D721Med (cell line): ENCODE measurements at regions not wholly inside any gene's neighbourhood (a gene's known extent, or its start where the extent isn't known, plus 50 kb on each side); places are given as distances from the start of the nearest gene placed in this dataset.

Experiments used
- DNase-seq: peaks from one replicate; pipeline ENCODE4 v3.0.0; 2011; ENCODE audit warnings: low spot score; ENCODE audit not compliant: insufficient read length
- FAIRE-seq: peaks from 2 replicates; lab custom pipeline; 2011; peaks lifted over from hg19 to GRCh38; lab: Jason Lieb, UNC
- TF ChIP-seq, protein P1 (sequence below): IDR thresholded peaks from 2 replicates; pipeline ENCODE4 v1.5.1; 2012; ENCODE audit warnings: mild to moderate bottlenecking, control low read depth; ENCODE audit not compliant: insufficient read depth; ENCODE audit errors: missing control alignments

- TF ChIP-seq, protein P1, sequence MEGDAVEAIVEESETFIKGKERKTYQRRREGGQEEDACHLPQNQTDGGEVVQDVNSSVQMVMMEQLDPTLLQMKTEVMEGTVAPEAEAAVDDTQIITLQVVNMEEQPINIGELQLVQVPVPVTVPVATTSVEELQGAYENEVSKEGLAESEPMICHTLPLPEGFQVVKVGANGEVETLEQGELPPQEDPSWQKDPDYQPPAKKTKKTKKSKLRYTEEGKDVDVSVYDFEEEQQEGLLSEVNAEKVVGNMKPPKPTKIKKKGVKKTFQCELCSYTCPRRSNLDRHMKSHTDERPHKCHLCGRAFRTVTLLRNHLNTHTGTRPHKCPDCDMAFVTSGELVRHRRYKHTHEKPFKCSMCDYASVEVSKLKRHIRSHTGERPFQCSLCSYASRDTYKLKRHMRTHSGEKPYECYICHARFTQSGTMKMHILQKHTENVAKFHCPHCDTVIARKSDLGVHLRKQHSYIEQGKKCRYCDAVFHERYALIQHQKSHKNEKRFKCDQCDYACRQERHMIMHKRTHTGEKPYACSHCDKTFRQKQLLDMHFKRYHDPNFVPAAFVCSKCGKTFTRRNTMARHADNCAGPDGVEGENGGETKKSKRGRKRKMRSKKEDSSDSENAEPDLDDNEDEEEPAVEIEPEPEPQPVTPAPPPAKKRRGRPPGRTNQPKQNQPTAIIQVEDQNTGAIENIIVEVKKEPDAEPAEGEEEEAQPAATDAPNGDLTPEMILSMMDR = no peak
- FAIRE-seq (peak; percentile 80), DNase-seq (peak; percentile 27)
Observed at GRCh38 chr4:123893011-123893981, 496.7 kb downstream of the SPRY1 start.

DNA sequence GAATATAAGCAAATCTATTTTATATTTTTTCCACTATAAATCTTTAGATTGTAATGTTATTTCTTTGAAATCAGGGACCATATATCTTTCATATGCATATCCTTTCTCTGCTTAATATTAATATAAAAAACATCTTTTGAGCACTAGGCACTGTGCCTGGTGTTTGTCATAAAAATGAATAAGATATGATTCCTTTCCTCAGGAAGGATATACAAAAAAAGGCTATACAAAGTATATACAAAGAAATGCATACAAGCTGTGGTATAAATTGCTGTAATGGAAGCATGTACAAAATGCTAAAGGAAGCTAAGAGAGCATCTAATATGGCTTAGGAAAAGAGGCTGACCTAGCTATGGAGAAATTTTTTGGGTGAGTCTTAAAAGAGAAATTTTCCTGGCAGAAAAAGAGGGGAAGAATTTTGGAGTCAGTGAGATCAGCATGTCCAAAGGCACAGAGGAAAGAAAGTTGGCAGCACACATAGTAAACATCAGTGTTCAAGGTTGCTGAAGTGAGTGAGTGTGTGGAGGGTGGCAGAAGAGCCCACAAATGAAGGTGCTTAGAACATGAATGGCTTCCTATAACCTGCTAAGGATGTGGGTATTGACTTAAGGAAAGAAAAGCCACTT lies 500.0 kb downstream of the SPRY1 start:
- FAIRE-seq (no peak), DNase-seq (no peak)
- TF ChIP-seq, protein P1 = no peak

DNA sequence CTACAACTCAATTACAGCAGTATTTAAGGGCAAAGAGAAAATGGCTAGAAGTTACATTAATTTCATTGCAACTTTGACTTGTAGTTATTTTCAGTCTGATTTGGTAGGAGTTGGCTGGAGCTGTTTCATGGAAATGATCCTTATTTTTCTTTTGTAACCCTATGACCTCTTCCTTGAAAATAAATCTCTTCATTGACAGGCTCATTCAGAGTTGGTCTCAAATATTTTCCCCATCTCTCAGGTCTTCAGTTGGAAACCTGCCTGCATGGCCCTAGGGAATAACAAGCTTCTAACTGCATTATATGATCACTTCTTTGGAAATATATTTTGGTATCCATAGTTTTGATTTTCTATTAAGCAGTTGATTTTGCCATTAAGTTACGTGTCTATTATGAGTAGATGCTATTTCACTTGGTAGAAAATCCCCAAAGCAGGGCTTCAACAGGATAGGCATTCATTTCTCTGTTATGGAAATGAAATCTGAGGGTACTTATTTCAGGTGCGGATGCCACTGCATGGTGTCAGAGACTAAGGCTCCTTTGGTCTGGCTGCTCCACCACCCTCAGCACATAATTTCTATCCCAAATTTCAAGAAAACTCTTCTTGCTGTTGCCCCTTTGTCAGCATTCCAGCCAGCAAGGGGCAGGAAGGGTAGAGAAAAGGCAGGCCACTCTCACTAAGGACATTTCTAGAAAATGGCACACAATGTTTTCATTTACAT lies 502.5 kb downstream of the SPRY1 start:
- TF ChIP-seq, protein P1 = no peak
- DNase-seq (no peak), FAIRE-seq (no peak)

DNA sequence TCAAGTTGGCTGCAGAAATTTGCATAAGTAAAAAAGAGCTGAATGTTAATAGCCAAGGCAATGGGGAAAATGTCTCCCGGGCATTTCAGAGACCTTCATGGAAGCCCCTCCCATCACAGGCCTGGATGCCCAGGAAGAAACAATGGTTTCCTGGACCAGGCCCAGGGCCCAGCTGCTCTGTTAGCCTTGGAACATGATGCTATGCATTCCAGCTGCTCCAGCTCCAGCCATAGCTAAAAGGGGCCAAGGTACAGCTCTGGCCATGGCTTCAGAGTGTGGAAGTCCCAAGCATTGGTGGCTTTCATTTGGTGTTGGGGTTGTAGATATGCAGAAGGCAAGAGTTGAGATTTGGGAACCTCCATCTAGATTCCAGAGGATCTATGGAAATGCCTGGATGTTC lies 508.3 kb downstream of the SPRY1 start:
- no peak for FAIRE-seq
- no peak for DNase-seq
- TF ChIP-seq, protein P1 = no peak

DNA sequence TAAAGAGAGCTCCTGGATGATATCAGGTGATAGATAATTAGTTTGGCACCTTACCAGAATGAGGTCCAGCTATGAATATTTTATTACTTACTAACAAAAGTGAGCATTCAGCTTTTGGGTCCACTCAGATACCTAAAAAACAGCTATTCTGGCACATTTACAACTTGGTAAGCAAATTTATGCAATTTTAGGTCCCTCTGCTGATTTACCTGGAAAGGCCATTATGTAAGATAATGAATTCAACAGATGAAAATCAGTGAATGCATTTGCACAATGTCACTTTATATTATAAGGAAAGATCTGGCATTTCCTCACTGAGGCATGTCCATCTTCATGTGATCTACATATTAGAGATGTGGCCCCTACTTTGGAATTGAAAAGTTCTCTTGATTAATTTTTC lies 517.0 kb downstream of the SPRY1 start:
- TF ChIP-seq, protein P1 = no peak
- DNase-seq (no peak), FAIRE-seq (no peak)

DNA sequence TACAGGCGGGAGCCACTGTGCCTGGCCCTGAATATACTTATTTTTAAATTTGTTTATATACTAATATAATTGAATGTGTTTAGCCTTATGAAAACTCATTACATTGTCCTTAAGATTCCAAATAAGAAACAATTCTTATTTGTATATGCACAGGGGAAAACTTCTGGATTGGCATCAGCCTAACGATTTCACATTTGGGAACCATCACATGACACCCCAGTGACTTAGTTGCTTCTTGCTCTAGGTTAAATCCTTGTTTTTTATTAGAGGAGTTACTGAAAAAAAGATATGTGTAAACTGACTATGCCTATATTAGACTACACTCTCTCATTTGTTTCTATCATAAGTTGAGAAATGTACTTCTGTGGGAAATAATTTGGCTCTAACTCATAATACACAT lies 520.2 kb downstream of the SPRY1 start:
- TF ChIP-seq, protein P1 = no peak
- FAIRE-seq = no peak
- no peak for DNase-seq
